NCI-H2227 treated with DMSO at 0.1 percent for 48 hours (cell line): ENCODE measurements at regions not wholly inside any gene's neighbourhood (a gene's known extent, or its start where the extent isn't known, plus 50 kb on each side); places are given as distances from the start of the nearest gene placed in this dataset.
"Not testable (repeated sequence)": the region's sequence is repeated elsewhere in the genome, so short reads cannot be mapped to it uniquely, and the experiment has no call there.

Experiments used
- DNase-seq: peaks from one replicate; lab custom pipeline; 2025; lab: John Stamatoyannopoulos, UW

- peak; percentile 29 for DNase-seq
Observed at GRCh38 chr7:69338144-69338543, 260.1 kb upstream of the AUTS2 start.

DNA sequence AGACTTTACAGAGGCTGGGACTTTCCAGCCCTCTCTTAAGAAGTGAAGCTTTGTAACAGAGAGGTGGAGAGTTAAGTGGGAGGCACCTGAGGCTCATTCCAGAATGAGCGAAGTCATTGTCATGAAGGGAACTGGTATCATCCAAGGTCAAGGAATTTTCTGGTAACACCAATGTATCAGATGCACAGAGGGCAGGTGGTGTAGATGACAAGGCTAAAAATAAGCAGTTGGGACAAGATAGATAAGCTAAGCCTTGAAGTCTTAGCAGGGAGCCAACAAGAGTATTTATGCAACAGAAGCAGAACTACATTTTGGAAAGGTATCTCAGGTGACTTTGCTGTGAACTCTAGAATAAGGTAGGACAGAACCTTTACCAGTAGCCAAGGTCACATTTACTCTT lies 257.0 kb upstream of the AUTS2 start:
- no peak for DNase-seq

DNA sequence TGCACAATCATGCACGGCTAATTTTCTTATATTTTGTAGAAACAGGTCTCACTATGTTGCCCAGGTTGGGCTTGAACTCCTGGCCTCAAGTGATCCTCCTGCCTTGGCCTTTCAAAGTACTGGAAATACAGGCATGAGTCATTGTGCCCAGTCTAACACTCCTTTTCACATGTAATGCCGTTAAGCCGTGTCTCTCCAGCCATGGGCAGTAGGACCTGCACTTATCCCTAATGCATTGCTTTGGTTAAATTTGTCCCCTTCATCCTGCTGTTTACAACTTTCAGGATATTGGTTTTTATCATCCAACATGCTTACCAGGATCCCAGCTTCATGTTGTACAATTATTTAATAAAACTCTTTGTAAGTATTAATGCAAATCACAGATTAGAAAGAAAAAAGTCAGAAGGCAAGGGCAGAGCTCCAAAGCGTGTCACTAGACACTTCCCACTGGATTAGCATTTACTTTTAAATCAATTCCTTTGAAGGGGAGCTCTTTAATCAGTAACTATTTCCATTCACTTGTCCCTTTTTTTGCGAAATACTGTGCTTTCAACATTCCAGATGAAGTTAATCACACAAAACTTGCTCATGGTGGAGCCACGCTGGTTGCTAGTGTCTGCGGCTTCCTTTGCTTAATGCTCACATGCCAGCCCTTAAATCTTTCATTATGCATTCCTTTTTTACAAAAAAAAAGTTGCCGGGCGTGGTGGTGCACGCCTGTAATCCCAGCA lies 256.0 kb upstream of the AUTS2 start:
- no peak for DNase-seq

- DNase-seq = no peak
Observed at GRCh38 chr7:69349291-69349690, 249.0 kb upstream of the AUTS2 start.

GRCh38 chr7:69358163-69358821 lies 240.0 kb upstream of the AUTS2 start:
- DNase-seq = no peak

DNA sequence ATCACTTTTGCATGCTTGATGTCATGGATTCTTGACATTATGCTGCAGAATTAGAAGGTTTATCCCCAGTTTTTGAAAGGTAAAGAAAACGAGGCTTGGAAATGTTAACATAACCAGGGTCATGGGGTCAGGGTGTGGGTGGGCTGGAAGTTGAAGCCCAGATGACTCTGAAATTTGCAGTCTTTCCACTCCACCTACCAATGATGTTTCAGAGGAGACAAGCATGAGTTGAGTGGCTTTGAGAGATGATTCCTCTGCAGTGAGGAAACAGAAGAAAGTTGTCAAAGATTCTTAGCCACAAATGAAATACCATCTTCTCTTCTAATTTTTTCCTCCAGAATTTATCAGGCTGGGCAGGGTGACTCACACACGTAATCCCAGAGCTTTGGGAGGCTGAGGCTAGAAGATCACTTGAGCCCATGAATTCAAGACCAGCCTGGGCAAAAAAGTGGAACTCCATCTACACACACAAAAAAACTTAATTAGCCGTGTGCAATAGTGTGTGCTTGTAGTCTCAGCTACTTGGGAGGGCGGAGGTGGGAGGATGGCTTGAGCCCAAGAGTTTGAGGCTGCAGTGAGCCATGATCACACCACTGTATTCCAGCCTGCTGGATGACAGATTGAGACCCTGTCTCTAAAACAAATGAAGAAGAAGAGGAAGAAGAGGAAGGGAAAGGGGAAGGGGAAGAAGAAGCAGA lies 239.1 kb upstream of the AUTS2 start:
- DNase-seq = no peak

DNA sequence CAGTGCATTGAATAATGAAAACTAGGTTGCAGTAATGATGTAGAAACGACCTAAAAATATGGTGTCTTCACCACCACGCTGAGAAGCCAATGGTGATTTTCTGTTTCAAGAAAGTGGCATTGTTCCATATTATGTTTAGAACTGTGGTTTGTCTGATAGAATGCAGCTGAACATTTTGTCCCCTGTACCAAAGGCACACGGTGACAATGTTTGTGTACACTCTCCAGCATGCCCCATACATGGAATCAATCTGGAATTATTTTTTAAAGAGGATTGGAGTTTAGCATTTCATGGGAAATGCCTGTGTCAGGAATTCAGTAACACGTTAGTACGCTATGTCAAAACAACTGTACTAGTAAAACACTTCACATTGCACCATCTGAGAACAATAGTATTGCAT lies 237.4 kb upstream of the AUTS2 start:
- DNase-seq = no peak

DNA sequence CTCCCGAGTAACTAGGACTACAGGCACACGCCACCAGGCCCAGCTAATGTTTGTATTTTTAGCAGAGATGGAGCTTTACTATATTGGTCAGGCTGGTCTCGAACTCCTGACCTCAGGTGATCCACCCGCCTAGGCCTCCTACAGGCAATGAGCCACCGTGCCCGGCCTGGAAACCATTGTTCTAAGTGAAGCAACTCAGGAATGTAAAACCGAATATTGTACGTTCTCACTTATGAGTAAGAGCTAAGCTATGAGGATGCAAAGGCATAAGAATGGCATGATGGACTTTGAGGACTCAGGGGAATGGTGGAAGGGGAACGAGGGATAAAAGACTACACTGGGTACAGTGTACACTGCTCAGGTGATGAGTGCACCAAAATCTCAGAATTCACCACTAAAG lies 235.1 kb upstream of the AUTS2 start:
- DNase-seq = no peak

- DNase-seq = no peak
Observed at GRCh38 chr7:69364813-69365643, 233.2 kb upstream of the AUTS2 start.

- DNase-seq = peak; percentile 86
Observed at GRCh38 chr7:69365651-69366192, 232.6 kb upstream of the AUTS2 start.

- DNase-seq = no peak
Observed at GRCh38 chr7:69367780-69368179, 230.5 kb upstream of the AUTS2 start.

DNA sequence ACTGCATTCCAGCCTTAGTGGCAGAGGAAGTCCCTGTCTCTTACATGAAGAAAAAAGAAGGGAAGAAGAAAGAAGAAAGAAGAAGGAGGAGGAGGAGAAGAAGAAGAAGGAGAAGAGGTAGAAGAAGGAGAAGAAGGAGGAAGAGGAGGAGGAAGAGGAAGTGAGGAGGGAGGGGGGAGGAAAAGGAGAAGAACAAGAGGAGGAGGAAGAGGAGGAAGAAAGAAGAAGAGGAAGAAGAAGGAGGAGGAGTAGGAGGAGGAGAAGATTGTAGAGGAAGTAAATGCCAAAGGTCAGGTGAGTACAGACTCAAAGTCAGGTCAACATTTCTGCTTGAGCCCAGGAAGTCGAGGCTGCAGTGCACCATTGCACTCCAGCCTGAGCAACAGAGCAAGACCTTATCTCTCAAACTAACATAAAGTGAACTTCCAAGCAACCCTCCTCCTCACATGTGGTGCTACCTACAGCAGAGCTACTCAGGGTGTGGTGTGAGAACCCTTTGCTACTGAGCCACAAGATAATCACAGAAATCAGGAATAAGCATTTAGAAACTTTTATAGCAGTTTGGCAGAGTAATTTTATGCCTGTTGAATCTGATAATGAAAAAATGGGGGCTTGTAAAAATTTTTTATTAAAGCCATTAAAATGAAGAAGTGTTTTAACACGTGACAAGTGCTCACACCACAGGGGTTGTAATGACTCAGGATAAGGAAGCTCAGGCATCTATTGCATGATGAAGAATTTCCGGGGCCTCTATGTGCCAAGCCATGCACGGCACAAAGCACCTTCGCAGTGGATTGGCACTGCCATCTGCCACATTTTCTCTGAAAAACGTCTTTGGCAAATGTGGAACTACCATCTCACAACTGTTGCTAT lies 224.9 kb upstream of the AUTS2 start:
- no peak for DNase-seq

- no peak for DNase-seq
Observed at GRCh38 chr7:69374044-69374425, 224.2 kb upstream of the AUTS2 start.

DNA sequence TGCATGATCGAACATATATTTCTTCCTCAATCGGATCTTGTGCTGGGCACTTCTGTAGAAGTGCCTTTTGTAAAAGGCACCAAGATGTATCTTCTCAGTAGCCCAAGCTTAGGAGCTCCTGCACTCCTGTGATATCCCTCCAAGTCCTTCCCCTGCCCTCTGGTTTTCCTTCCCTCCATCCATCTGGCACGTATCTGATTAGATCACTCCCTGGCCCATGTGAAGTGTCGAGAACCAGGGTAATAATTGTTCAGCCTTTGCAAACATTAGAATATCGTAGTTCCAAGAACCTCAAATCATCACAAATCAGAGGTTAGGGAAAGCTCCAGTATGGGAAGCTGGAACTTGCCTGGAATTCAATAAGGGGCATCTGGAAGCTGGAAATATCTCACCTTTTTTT lies 221.1 kb upstream of the AUTS2 start:
- DNase-seq = no peak

DNA sequence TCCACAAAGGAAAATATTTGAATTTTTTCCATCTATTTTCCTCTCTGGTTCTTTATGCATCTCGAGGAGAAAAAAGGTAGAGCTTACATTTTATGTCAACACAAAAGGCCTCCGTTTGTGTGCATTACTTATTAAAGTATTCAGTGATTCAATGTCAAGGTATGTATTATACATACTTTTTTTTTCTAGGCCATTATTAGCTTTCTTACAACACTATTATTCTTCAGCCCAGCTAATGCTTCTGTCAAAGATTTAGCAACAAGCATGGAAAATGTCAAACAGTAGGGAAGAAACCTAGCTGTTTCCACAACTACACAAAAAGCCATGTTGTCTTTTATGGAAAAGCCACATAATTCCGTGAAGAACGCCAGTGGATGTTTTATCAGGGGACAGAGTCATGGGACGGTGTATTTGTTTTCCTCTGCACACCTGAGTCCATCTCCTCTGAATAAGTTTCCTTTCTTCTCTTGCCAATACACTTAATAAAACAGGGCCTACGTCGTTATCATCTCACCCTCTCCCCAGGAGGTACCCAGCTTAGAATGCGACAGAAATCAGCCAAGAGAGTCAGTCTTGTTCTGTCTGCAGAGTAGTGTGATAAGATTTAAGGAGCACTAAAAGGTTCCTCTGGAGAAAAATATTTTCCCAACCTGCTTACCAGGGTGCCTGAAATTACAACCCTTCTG lies 209.7 kb upstream of the AUTS2 start:
- DNase-seq = no peak

GRCh38 chr7:69389216-69389615 lies 209.1 kb upstream of the AUTS2 start:
- DNase-seq = no peak

- DNase-seq = not testable (repeated sequence)
Observed at GRCh38 chr7:69393912-69394311, 204.4 kb upstream of the AUTS2 start.

DNA sequence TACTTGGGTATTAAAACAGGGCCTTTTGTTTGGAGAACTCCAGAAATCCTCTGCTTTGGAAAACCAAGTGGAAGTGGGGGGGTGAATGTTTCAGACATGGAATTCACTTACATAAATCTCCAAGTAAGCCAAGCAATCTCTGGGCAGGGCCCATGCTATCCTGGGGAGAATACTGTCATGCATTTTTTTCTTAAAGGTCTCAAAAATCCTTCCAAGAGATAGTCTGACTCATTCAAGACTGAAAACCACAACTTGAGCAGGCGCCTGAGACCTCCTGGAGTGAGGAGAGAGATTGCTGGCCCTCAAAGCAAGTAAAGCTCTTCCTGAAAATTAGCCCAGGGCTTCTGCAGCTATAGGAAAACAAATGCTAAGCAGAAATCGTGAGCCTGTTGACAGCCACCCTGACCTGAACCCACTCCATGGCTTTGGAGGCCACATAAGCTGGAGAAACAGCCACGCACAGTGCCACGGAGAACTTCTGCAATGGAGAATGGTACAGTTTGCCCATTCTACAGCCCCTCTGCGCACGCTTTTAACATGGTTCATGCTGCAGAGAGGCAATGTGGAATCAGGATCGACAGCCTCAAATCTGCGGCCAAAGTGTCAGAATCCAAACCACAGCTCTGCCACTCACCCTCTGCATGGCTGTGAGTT lies 203.1 kb upstream of the AUTS2 start:
- no peak for DNase-seq

DNA sequence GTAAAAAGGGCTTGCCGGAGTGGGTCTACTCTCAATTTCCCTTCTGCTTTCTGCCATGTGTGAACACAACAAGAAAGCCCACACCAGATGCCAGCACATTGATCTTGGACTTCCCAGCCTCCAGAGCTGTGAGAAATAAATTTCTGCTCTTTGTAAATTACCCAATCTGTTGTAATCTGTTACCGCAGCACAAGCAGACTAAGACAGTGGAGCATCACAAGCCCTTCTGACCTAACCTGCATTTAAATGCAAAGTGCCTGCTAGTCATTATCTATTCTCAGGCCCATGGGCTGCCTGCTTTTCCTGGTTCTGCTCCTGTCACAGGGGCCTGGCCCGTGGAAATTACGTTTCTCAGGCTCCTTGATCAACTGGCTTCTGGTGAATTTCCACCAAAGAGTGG lies 199.3 kb upstream of the AUTS2 start:
- no peak for DNase-seq

DNA sequence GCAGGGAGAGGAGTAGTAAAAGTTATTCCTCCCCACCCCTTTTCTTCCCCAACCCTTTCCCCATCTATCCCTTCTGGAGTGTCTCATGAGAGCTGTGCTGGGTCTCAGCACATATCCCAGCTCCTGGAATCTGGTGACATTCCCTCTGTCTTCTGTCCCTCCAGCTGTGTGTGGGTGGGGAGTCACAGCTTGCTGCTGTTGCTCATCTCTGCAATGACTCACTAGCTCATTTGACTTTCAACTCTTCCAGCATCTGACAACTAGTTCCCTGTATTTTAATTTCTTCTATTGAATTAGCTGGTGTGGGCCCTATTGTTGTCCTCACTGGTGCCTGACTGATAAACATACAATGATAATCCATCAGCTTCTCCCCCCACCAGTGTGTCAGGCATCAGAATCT lies 198.9 kb upstream of the AUTS2 start:
- no peak for DNase-seq
